HG03064 (cell line): ENCODE measurements at regions not wholly inside any gene's neighbourhood (a gene's known extent, or its start where the extent isn't known, plus 50 kb on each side); places are given as distances from the start of the nearest gene placed in this dataset.
A peak's percentile ranks its signal among the peaks of the same experiment; 100 is the strongest.
"Not testable (repeated sequence)": the region's sequence is repeated elsewhere in the genome, so short reads cannot be mapped to it uniquely, and the experiment has no call there.

Experiments used
- ATAC-seq: cut with Tn5 transposase; IDR thresholded peaks from one replicate; pipeline ENCODE4 v1.9.1; 2021; ENCODE audit warnings: low read depth; ENCODE audit not compliant: unreplicated experiment

DNA sequence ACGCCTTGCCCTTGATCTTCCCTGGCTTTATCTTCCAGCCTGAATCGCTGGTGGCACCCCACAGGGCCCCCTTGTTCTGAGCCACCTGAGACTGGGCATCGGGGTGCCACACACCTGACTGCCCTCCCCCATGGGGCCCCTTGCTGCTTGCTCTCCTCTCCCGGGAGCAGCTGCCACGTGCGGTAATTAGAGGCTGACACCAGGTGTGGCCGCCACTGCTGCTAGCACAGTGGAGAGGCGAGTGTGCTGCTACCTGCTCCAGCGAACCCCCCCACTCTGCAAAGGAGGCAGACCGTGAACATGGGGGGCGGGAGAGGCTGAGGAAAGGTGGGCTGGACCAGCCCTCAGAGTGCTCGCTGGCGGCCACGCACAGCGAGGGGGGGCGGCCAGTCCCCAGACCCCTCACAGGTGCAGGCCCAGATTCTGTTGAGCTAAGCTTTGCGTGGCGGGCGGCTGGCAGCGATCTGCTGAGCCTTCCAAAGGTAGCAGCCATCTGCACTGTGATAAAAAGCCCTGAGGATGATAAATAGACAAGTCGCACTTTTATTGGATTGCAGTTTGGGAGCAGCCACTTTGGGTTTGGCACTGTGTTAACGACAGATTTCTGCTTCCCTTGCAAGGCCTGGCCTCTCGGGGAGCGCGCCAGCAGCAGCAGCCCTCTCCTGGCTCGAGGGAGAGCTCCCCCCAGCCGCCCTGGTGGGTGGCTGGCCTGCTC, 167.9 kb upstream of the GSE1 start:
- ATAC-seq: no peak

DNA sequence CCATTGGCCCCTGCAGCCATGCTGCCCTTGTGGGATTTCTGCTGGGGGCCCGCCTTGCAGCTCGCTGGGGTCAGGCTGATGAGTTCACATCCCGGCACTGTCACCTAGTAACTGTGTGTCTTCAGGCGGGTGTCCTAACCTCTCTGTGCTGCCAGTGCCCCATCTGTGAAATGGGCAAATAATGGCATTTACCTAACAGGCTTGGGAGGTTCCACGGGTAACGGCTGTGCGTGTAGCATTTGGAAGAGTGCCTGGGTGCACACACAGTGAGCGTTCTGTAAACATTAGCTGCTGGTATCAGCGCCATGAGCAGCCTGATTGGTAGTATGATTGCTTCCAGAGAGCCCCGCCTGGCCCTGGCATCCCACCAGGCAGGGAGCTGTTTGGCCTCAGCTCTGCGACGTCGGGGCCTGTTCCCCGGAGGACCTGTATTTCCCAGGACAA, 167.3 kb upstream of the GSE1 start:
- no peak for ATAC-seq

DNA sequence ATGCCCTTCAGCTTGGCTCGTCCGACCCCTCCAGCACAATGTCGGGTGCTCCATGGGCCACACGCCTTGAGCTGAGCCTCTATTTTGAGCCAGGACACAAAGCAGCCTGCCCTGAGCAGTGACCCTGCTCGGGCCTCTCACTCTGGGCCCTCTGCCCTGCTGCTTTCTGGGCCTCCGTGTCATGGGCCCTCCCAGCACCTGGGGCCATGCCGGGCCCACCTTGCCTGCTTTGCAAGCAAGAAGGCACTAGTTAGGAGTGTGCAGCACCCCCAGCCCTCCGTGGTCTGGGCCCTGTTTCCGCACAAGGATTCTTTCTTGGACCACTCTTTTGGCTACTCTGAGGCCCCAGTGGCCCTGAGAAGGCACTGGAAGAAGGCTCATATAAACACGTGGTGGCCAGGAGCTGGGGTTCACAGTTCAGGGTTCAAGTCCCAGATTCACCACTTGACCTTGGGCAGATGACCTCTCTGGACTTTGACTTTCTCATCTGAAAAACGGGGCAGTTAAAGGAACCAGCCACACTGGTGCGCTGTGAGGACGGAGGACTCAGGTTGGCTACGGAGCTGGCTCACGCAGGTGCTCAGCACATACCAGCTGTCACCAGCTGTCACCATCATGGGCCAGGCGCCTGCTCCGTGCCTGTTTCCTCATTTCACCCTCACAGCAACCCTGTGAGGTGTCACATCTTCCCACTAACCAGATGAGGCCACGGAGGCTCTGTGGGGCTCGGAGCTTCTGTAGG, 166.0 kb upstream of the GSE1 start:
- peak; percentile 61 for ATAC-seq

DNA sequence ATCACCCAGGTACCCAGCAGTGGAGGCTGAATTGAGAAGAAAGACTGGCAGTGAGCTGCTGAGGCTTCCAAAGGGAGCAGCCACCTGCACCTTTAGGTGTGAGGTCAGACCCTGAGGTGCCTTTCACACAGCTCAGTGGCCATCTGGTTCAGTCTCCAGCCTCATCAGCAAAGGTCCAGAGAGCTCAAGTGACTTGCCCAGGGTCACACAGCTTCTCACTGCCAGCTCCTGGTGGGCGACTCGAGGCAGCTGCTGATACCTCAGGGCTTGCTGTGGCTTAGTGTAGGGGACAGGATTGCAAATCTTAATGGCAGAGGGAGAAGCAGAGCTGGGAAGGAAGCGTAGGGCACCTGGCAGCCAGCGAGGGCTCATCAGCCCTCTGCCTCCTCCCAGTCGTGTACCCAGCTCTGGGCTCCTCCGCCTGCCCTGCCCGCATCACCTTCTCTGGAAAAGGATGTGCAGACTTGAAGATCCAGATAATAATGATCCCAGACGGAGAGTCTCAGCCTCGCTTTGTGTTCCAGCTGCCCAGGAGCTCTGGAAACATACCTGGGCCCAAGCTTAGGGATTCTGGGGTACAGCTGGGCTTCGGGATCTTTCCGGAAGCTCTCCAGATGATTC, 165.3 kb upstream of the GSE1 start:
- no peak for ATAC-seq

DNA sequence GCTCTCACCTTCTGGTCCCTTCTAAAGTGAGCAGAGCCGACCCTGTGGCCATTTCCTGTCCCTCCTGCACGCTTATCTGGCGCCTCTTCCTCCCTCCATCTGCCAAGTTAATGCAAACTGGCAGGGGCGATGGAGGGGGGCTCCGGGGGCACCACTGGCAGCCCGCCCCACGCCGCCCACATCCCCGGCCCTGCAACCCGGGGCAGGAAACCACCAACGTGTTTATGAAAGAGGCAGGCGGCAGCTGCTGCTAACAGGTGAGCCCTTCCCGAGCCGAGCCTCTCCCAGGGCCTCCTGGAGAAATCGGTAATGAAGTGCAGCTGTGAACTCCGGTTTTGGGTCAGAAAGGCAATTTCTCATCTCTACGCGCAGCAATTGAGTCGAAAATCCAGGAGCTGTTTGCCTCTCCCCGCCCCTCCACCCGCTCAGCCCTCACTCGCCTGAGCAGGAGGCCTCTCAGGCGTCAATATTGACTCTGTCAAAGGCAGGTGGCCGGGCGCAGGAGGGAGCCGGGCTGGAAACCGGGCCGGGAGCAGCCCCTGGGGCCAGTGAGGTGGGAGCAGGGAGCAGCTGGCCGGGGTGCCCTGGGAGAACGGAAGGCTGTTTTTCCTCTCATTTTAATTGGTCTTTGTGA, 164.4 kb upstream of the GSE1 start:
- no peak for ATAC-seq

DNA sequence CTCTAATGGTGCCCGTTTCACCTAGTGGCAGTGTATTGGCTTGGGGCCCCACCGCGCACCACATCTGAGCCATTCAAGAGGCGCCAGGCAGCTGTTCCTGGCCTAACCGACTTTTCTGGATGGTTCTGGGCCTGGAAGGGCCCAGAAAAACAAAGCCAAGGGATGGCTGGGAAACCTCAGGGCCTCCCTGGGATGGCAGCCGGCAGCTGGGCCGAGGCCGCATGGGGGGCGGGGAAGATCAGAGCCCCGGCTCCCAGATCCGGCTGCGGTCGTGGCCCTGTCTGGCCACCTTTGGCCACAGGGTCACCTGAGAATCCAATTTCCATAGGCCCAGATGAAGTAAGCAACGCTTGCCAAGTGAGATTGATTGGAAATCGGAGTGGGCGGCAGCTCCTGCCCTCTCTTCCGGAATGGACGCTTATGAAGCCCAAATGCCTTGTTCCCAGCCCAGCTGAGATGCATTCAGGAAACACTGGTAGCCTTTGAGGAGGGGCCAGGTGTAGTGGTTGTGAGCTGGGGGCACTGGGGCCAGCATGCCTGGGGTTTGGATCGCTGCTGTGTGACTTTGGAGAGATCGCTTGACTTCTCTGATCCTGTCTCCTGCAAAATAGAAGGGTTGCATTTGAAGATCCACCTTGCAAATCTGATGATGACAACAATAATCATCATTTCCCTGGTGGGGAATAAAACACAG, 163.8 kb upstream of the GSE1 start:
- ATAC-seq: no peak

DNA sequence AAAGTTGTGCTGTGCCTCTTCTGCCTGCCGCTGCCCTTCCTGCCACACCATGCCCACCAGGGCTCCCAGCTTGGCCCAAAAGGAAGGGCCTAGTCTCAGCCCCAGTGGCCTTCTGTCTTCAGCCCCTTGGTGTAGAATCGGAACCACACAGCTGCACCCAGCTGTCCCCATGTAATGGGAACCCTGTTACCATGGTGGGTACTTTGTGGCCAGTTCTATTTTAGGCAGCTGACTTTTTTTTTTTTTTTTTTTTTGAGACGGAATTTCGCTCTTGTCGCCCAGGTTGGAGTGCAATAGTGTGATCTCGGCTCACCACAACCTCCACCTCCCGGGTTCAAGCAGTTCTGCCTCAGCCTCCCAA, 163.3 kb upstream of the GSE1 start:
- ATAC-seq: no peak

DNA sequence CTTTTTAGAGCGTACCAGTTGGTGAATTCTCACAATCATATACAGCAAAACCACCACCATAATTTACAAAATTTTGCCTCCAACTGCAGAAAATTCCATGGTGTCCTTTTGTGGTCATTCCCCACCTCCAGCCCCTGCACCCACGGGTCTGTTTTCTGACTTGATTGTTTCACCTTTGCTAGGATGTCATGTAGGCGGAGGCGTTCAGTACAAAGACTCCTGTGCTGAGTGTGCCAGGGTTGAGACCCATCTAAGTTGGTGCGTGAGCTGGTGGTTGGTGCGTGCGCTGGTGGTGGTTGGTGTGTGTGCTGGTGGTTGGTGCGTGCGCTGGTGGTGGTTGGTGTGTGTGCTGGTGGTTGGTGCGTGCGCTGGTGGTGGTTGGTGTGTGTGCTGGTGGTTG, 162.0 kb upstream of the GSE1 start:
- not testable (repeated sequence) for ATAC-seq

DNA sequence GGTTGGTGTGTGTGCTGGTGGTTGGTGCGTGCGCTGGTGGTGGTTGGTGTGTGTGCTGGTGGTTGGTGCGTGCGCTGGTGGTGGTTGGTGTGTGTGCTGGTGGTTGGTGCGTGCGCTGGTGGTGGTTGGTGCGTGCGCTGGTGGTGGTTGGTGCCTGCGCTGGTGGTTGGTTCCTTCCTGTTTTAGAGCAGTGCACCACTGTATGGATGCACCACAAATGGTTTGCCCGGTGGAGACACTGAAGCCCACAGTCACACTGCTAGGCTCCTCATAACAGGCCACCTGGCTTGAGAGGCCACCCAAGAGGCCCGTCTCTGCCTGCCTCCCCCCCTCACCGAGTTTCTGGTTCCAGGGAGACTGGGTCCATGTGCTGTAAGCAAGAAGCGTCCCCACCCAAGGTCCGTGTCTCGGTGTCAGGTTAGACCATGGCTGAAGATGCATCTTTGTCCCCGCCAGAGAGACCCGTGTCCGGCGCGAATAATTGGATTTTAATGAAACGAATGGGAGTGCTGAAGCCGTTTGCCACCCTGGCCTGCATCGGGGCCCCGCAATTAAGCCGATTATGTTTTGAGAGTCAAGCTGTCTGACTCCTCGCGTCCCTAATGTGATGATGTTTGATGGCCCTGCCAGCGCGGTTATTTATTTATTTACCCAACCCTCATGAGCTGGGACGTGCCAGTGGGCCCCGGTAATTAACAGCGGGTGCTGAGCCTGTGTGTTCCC, 161.3 kb upstream of the GSE1 start:
- ATAC-seq: no peak

DNA sequence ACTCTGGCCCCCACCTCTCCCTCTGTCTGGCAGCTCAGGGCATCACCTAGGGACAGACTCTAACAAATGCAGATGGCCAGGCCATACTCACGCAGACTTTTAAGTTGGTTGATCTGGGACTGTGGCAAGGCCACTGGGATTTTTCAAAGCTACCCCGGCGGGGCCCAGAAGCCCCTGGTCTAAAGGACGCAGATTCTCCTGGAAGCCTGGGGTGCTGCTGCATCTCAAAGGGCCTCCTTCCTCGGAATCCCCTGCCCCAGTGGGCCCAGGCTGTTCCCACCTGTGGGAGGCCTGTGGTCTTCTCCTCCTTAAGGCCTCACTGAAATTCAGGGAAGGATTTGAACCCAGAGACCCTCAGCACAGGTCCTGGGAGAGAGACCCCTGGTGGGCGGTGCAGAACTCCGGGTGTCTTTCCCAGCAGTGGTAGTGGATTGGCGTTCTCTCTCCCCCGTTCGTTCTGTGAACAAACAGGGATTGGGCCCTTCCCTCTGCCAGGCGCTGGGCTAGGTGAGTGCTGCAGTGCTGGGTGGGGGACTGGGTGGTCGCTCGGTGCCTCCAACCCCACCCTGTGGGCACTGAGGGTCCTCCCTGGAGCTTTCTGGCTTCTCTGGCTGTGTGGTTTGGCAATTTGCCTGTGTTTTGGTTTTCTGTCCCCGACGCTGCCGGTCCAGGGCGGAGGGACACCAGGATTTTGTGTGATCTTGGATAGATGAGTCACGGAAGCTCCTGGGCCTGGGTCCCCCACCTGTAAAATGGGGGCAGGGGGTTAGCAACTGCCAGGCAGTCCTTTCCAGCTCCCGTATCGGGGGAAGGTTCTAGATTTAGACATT, 160.5 kb upstream of the GSE1 start:
- no peak for ATAC-seq

DNA sequence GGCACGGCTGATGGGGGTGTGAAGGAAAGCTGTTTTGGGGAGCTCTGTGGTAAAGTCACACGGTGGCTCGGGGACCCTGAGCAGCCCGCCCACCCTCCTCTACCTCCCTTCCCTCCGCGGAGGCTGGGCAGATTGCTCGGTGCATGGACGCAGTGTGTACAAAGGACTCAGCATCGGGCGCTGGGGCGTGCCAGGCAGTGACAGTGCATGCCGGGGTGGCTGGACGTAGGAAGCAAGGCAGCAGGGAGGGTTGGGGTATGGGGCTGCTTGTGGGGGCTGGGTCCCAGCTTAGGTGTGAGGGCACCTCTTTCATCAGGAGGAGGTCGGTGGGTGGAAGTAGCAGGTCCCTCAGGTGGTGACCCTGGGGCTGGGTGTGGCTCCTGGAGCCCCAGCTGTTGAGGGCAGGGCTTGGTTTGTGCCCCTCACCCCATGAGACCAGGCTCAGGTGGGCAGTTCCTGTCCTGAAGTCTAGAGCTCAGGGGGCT, 159.9 kb upstream of the GSE1 start:
- no peak for ATAC-seq

DNA sequence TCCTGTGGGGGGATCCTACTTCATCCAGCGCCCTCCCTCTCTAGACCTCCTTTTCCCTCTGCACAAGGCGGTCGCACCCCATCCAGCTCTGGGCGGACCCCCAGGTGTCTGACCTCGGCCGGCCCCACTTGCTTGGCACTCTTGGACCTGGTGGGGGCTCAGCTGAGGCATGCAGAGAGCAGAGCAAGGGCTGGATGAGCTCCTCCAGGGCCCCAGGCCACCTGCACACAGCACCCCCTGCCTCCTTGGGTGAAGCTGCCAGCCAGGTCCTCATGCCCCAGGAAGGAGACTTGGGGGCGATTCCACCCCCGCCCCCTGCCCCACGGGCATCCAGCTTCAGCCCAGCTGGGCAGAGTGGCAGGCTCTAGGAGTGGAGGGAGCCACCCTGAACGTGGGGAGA, 159.4 kb upstream of the GSE1 start:
- ATAC-seq: no peak

DNA sequence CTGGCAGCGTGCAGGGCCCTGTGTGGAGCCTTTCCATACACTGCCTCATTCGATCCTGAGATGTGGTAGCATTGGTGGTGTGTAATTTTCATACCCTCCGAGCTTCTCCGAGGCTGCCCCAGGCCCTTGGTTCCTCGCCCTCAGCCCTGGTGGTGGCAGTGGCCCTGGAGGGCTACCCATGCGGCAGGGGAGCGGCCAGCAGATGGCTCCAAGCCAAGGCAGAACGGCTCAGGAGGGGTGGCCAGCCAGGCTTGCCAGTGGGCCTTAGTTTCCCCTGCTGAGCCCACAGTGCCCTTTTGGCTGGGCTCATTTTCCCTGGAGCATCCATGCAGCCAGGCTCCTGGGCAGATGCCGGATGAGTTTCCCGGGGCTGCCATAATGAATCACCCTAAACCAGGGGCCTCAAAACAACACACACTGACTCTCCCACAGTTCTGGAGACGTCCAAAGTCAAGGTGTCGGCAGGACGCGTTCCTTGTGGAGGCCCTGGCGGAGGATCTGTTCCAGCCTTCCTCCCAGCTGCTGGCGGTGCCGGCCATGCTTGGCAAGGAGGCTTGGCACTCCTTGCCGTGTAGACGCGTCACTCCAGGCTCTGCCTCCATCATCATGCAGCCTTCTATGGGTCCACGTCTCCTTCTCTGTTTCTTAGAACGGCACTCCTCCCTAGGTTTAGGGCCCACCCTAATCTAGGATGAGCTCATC, 158.8 kb upstream of the GSE1 start:
- ATAC-seq: no peak

DNA sequence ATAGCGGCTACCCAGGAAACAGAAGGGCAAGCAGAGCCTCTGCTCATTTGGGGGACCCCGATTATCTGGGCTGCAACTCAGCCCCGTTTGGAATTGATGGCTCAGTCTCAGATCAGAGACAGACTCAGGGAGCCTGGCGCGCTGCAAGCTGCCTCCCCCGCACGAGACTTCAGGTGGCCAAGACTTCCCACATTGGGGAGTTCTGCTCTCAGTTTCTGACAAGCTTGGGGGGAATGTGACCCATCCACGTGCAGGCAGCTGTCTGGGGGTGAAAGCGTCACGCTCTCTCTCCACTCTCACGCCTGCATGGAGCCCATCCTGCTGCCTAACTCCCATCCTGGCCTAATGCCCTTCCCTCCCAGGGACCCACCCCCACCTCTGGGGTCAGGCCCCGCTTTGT, 157.6 kb upstream of the GSE1 start:
- no peak for ATAC-seq

DNA sequence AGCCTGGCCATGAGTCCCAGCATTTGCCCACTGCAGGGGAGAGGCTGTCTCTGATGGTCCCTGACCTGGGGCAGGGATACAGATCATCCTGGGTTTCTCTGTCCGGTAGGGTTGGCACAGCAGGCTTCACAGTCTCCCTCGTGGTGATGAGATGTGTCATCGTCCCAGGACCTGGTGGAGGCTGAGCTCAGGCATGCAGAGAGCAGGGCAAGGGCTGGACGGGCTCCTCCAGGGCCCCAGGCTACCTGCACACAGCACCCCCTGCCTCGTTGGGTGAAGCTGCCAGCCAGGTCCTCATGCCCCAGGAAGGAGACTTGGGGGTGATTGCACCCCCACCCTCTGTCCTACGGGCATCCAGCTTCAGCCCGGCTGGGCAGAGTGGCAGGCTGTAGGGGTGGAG, 155.8 kb upstream of the GSE1 start:
- no peak for ATAC-seq

DNA sequence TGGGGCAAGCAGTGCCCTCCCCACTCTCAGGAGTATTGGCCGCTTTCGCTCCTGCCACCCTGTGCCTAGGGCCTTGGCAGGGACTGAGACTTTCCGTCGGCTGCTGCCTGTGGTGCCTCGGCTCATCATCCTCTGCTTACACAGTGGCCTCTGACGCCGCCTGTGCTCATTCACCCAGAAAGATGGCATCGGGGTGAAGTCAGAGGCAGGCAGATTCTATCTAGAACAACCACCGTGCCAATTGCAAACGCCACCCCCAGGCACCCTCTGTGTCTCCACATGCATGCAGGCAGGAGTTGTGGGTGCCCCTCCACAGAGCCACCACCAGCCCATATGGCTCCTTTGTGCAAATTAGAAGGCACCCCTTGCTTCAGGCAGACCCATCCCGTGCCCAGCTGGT, 154.2 kb upstream of the GSE1 start:
- ATAC-seq: no peak

DNA sequence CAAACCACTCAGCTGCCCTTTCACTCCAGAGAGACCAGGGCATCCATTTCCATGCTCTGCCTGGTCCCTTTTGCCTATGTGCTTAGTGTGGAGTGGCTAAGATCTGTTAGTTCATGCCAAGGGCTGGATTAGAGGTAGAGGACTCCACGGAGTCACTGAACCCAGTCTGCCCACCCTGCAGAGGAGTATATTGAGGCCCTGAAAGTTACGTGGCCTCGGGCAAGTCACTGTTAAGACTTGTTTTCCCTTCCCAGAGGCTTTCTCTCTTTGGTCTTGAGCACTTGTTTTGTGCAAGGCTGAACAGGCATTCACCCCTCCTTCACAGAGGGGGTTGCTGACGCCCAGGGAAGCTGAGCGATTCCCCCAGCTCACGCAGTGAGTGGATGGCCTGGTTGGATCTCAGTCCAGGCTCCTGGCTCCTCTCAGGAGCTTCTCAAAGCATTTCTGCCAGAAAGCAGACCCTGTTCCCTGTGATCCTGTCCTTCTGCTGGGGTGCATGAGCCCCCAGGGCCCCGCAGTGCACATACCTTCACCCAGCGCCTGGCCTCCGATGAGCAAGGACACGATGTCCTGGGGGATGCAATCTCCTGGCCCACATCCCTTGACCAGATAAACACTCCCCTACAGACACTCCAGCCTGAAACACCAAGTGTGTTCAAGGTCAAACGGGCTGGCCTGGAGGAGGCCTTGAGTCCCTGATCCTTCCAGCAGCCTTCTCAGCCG, 153.4 kb upstream of the GSE1 start:
- no peak for ATAC-seq
